Smooth muscle cell (in vitro differentiated cells): ENCODE measurements at regions not wholly inside any gene's neighbourhood (a gene's known extent, or its start where the extent isn't known, plus 50 kb on each side); places are given as distances from the start of the nearest gene placed in this dataset.

Experiments used
- DNase-seq: peaks from one replicate; lab custom pipeline; 2025; ENCODE audit not compliant: unreplicated experiment; lab: John Stamatoyannopoulos, UW
- H2AFZ ChIP-seq: fragments of 200-600 bp; sonication (generic); 2 replicates; pipeline ENCODE4 v1.6.0; 2016; ENCODE audit warnings: antibody characterized with exemption, low read depth, mild to moderate bottlenecking
- H3F3A ChIP-seq: fragments of 200-600 bp; sonication (generic); 2 replicates; pipeline ENCODE4 v1.6.0; 2017; ENCODE audit warnings: antibody characterized with exemption, low read depth
- H3K27ac ChIP-seq: fragments of 200-600 bp; sonication (generic); 2 replicates; pipeline ENCODE4 v1.5.1; 2016; ENCODE audit warnings: low read depth, mild to moderate bottlenecking
- H3K27me3 ChIP-seq: fragments of 200-600 bp; sonication (generic); 2 replicates; pipeline ENCODE4 v1.6.1; 2016; ENCODE audit warnings: low read depth, mild to moderate bottlenecking
- H3K36me3 ChIP-seq: fragments of 200-600 bp; sonication (generic); 2 replicates; pipeline ENCODE4 v1.5.1; 2016; ENCODE audit warnings: low read depth
- H3K4me1 ChIP-seq: fragments of 200-600 bp; sonication (generic); 2 replicates; pipeline ENCODE4 v1.5.1; 2016; ENCODE audit warnings: low read depth
- H3K4me2 ChIP-seq: fragments of 200-600 bp; sonication (generic); 2 replicates; pipeline ENCODE4 v1.6.0; 2016; ENCODE audit warnings: mild to moderate bottlenecking
- H3K4me3 ChIP-seq: fragments of 200-600 bp; sonication (generic); 2 replicates; pipeline ENCODE4 v1.5.1; 2016; ENCODE audit warnings: mild to moderate bottlenecking
- H3K79me2 ChIP-seq: fragments of 200-600 bp; sonication (generic); 2 replicates; pipeline ENCODE4 v1.6.0; 2016; ENCODE audit warnings: low read depth, mild to moderate bottlenecking
- H3K9ac ChIP-seq: fragments of 200-600 bp; sonication (generic); 2 replicates; pipeline ENCODE4 v1.6.0; 2016; ENCODE audit warnings: low read depth
- H3K9me3 ChIP-seq: fragments of 200-600 bp; sonication (generic); replicated peaks from 2 replicates; pipeline ENCODE4 v1.5.1; 2016; ENCODE audit warnings: low read depth
- H4K20me1 ChIP-seq: fragments of 200-600 bp; sonication (generic); 2 replicates; pipeline ENCODE4 v1.6.0; 2016; ENCODE audit warnings: low read depth
- CTCF ChIP-seq: fragments of 200-600 bp; sonication (generic); IDR thresholded peaks from 2 replicates; pipeline ENCODE4 v1.5.1; 2017; ENCODE audit warnings: borderline replicate concordance, mild to moderate bottlenecking, antibody characterized with exemption; ENCODE audit not compliant: insufficient read depth, poor library complexity, severe bottlenecking
- WGBS: methylation state at CpG from one replicate; pipeline ENCODE4 v1.1.7; 2016; ENCODE audit warnings: low lambda C conversion rate; 5-methylcytosine and 5-hydroxymethylcytosine counted together

DNA sequence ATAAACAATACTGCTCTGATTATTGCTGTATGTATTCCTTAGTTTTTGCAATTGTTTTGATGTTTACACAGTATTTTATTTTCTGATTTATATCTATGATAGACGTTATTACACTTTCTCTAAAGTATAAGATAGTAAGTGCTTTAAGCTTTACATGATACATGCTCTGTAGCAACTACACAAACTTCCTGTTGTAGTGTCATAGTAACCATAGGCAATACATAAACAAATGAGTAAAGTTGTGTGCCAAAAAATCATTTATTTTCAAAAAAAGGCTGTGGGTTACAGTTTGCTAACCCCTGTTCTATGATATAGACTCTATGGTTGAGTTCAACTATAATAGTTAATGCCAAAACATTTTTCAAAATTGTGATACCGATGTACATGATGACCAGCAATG is 1156.4 kb downstream of the AMY1C start:
- Histone ChIP-seq H3K79me2 (no peaks in the 10 kb centered on the region), H4K20me1 (no peaks in the 10 kb centered on the region), H3K27ac (no peak overlapping the region), H3K36me3 (no peaks in the 10 kb centered on the region), H3K4me2 (no peak overlapping the region), H3K9ac (no peak overlapping the region), H2AFZ (no peak overlapping the region), H3K9me3 (no peaks in the 10 kb centered on the region), H3F3A (no peaks in the 10 kb centered on the region), H3K27me3 (no peaks in the 10 kb centered on the region), H3K4me1 (no peaks in the 10 kb centered on the region), H3K4me3 (no peak overlapping the region)
- WGBS = 54% methylated on average over 2 of the region's 2 CpGs
- DNase-seq = no peak
- no peak for TF ChIP-seq CTCF

DNA sequence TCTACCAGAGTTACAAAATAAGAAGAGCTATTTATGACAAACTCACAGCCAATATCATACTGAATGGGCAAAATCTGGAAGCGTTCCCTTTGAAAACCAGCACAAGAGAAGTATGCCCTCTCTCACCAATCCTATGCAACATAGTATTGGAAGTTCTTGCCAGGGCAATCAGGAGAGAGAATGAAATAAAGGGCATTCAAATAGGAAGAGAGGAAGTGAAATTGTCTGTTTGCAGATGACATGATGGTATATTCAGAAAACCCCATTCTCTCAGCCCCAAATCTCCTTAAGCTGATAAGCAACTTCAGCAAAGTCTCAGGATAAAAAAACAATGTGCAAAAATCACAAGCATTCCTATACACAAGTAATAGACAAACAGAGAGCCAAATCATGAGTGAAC is 1169.5 kb downstream of the AMY1C start:
- H3K79me2 ChIP-seq = no peaks in the 10 kb centered on the region
- 97% methylated on average over 1 of the region's 1 CpG for WGBS
- H3K27ac ChIP-seq = no peak overlapping the region
- no peak for DNase-seq
- no peaks in the 10 kb centered on the region for H3F3A ChIP-seq
- H3K9me3 ChIP-seq = no peaks in the 10 kb centered on the region
- H3K36me3 ChIP-seq = no peaks in the 10 kb centered on the region
- no peaks in the 10 kb centered on the region for H4K20me1 ChIP-seq
- H3K4me2 ChIP-seq = no peak overlapping the region
- H3K9ac ChIP-seq = no peak overlapping the region
- no peaks in the 10 kb centered on the region for H3K27me3 ChIP-seq
- no peak for TF ChIP-seq CTCF
- no peak overlapping the region for H3K4me3 ChIP-seq
- no peaks in the 10 kb centered on the region for H3K4me1 ChIP-seq
- no peak overlapping the region for H2AFZ ChIP-seq

- DNase-seq = no peak
- H3K9me3 ChIP-seq = no peaks in the 10 kb centered on the region
- H3K36me3 ChIP-seq = no peaks in the 10 kb centered on the region
- no peak overlapping the region for H3K4me3 ChIP-seq
- H2AFZ ChIP-seq = no peak overlapping the region
- H3K79me2 ChIP-seq = no peaks in the 10 kb centered on the region
- TF ChIP-seq CTCF = no peak
- no peaks in the 10 kb centered on the region for H3F3A ChIP-seq
- no peak overlapping the region for H3K27ac ChIP-seq
- no peak overlapping the region for H3K4me2 ChIP-seq
- no peaks in the 10 kb centered on the region for H3K27me3 ChIP-seq
- no peaks in the 10 kb centered on the region for H4K20me1 ChIP-seq
- no peaks in the 10 kb centered on the region for H3K4me1 ChIP-seq
- H3K9ac ChIP-seq = no peak overlapping the region
These were observed 1171.8 kb downstream of the AMY1C start for GRCh38 chr1:104921525-104921924.

DNA sequence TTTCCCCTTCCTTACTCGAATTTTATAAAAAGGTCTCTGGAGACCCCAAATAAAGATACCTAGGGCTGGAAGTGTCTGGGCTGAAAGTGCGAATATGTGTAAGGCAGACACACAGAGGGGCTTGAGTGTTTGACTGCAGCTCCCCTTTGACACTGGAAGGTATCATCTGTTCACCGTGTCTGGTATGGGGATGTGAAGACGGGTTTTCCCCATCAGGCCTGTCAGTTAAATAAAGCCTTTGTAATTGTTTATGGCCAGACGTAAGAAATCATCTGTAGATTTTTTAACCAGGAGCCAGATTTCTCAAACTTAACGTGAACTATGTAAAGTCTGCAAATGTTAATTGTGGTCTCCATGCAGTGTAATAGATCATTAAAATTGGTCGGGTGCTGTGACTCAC is 1173.4 kb downstream of the AMY1C start:
- Histone ChIP-seq H3K9me3 (no peaks in the 10 kb centered on the region), H3K36me3 (no peaks in the 10 kb centered on the region), H3K9ac (no peak overlapping the region), H3F3A (no peaks in the 10 kb centered on the region), H3K27me3 (no peaks in the 10 kb centered on the region), H4K20me1 (no peaks in the 10 kb centered on the region), H2AFZ (no peak overlapping the region), H3K4me1 (no peaks in the 10 kb centered on the region), H3K4me3 (no peak overlapping the region), H3K27ac (no peak overlapping the region), H3K79me2 (no peaks in the 10 kb centered on the region), H3K4me2 (no peak overlapping the region)
- no peak for DNase-seq
- no peak for TF ChIP-seq CTCF
- WGBS = 82% methylated on average over 7 of the region's 7 CpGs
